ENCODE measurements at regions not wholly inside any gene's neighbourhood (a gene's known extent, or its start where the extent isn't known, plus 50 kb on each side); places are given as distances from the start of the nearest gene placed in this dataset.

DNA sequence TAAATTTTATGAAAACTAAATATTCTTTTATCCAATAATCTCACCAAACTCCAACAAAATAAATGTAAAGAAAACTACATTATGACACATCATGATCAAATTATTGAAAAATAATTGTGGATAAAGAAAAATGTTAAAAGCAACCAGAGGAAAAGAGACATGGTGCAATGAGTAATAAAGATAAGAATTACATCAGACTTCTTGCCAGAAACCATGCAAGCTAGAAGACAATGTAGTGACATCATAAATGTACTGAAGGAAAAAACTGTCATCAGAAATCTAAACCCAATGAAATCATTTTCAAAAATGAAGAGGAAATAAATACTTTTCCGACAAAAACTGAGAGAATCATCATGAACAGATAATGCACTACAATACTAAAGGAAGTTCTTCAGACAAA lies 135.9 kb upstream of the EOLA2 start:
- H3K27ac Mint-ChIP-seq (ENCODE audit: unreplicated experiment): peak overlapping the region; percentile 60
- peaks cover 6% of the 10 kb centered on the region for H3K4me1 Mint-ChIP-seq (ENCODE audit: low read depth)
- peaks cover 18% of the 10 kb centered on the region for H3K9me3 Mint-ChIP-seq (ENCODE audit: low read depth)
- TF ChIP-seq, protein P1, sequence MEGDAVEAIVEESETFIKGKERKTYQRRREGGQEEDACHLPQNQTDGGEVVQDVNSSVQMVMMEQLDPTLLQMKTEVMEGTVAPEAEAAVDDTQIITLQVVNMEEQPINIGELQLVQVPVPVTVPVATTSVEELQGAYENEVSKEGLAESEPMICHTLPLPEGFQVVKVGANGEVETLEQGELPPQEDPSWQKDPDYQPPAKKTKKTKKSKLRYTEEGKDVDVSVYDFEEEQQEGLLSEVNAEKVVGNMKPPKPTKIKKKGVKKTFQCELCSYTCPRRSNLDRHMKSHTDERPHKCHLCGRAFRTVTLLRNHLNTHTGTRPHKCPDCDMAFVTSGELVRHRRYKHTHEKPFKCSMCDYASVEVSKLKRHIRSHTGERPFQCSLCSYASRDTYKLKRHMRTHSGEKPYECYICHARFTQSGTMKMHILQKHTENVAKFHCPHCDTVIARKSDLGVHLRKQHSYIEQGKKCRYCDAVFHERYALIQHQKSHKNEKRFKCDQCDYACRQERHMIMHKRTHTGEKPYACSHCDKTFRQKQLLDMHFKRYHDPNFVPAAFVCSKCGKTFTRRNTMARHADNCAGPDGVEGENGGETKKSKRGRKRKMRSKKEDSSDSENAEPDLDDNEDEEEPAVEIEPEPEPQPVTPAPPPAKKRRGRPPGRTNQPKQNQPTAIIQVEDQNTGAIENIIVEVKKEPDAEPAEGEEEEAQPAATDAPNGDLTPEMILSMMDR (IDR thresholded peaks at IDR 0.05): no peak
- no peak for DNase-seq (ENCODE audit: low spot score)
- no peaks in the 10 kb centered on the region for H3K27me3 Mint-ChIP-seq (ENCODE audit: low read depth)
- no peaks in the 10 kb centered on the region for H3K36me3 Mint-ChIP-seq (ENCODE audit: low read depth)
- H3K4me3 Mint-ChIP-seq (ENCODE audit: unreplicated experiment): no peak overlapping the region

DNA sequence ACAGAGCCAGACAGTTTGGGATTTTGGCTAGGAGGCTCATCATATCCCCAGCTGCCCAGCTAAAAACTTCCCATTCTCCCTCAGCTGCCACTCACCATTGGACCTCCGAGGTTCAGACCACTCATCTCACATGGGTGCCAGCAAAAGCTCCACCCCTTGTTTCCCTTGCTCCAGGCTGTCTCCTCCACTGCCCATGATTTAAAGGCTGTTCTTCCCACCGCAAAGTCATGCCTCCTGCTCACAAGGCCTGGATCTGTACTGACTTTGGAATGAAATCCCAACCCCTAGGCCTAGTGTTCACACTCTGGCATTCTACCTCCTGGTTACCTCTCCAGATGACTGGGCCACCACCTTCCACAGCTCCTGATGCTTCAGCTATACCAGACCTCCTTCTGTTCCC lies 142.2 kb upstream of the EOLA2 start:
- Mint-ChIP-seq H3K4me1 (ENCODE audit: low read depth) (peaks cover 19% of the 10 kb centered on the region), H3K9me3 (ENCODE audit: low read depth) (peaks cover 12% of the 10 kb centered on the region), H3K27me3 (ENCODE audit: low read depth) (no peaks in the 10 kb centered on the region), H3K36me3 (ENCODE audit: low read depth) (no peaks in the 10 kb centered on the region), H3K27ac (ENCODE audit: unreplicated experiment) (no peak overlapping the region), H3K4me3 (ENCODE audit: unreplicated experiment) (no peak overlapping the region)
- TF ChIP-seq, protein P1 (IDR thresholded peaks at IDR 0.05): no peak
- DNase-seq (ENCODE audit: low spot score): no peak

DNA sequence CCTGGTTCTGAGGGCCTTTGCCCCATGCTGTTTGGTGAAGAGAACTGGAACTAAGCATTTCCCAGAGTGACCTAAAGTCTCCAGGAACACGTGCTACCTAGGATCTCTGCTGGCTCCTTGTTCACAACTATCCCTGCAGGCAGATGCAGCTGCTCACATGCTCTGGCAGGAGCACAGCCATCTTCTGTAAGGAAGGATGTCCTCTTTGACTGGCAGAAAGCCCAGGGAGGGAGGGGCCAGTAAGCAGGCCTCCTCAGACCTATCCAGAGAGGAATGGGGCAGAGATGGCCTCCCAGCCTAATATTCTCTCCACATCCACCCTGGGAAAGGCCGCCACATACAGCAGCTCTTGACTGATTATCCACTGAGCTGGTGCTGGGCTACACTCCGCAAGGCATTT lies 142.8 kb upstream of the EOLA2 start:
- Mint-ChIP-seq H3K4me1 (ENCODE audit: low read depth) (peaks cover 24% of the 10 kb centered on the region), H3K27ac (ENCODE audit: unreplicated experiment) (no peak overlapping the region), H3K36me3 (ENCODE audit: low read depth) (no peaks in the 10 kb centered on the region), H3K27me3 (ENCODE audit: low read depth) (no peaks in the 10 kb centered on the region), H3K9me3 (ENCODE audit: low read depth) (peaks cover 9% of the 10 kb centered on the region), H3K4me3 (ENCODE audit: unreplicated experiment) (no peak overlapping the region)
- DNase-seq (ENCODE audit: low spot score): no peak
- TF ChIP-seq, protein P1 (IDR thresholded peaks at IDR 0.05): no peak

DNA sequence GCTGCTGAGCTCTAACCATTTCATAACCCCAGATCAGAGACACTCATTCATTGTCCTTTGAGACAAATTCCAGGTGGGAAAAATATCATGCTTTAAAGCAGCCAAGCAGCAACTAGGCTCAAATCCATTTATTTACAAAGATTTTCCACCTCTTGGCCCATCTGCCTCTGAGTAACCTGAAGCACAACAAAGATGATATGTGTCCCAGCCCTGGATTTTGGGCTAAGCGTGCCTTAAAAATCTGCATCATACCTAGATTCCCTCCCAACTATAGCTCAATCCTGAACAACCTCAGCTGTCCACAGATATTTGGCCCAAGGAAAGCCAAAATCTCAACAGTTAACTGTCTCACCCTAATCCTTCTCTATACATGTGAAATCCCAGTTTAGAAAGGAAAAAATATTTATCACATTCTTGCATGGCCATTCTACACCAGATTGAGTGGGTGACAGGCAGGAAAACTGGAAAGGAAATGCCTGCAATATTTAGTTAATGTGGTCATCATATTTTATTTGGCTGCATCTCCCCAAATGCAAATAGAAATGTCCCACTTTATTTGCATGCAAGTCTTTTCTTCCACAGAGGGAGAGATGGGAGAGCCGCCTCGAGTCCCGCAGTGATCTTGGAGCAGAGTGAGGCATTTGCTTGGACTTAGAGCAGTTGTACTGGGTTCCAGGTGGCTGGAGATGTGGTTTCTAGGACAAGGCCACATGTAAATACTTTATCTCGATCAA lies 146.4 kb upstream of the EOLA2 start:
- TF ChIP-seq, protein P1 (IDR thresholded peaks at IDR 0.05): no peak
- H3K27me3 Mint-ChIP-seq (ENCODE audit: low read depth): no peaks in the 10 kb centered on the region
- peak overlapping the region; percentile 11 for H3K4me3 Mint-ChIP-seq (ENCODE audit: unreplicated experiment)
- peak overlapping the region; percentile 94 for H3K27ac Mint-ChIP-seq (ENCODE audit: unreplicated experiment)
- H3K9me3 Mint-ChIP-seq (ENCODE audit: low read depth): peaks cover 10% of the 10 kb centered on the region
- H3K4me1 Mint-ChIP-seq (ENCODE audit: low read depth): peaks cover 32% of the 10 kb centered on the region
- H3K36me3 Mint-ChIP-seq (ENCODE audit: low read depth): no peaks in the 10 kb centered on the region
- DNase-seq (ENCODE audit: low spot score): no peak

DNA sequence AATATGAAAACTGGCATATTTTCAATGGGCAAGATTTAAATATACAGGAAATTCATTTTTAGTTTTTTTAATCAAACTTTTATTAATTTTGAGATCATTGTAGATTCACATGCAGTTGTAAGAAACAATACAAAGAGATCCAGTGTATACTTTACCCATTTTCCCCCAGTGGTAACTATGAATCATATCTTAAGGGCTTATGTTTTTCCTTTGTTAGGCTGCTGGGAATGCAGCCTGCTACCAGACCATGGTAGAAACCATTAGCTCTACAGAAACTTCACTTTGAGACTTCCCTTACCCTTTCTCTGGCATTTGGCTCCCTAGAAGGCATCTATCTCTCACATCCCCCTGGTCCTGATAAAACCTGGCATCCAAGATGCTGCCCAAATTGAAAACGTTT lies 147.6 kb upstream of the EOLA2 start:
- Mint-ChIP-seq H3K9me3 (ENCODE audit: low read depth) (peaks cover 10% of the 10 kb centered on the region), H3K4me3 (ENCODE audit: unreplicated experiment) (no peak overlapping the region), H3K27me3 (ENCODE audit: low read depth) (no peaks in the 10 kb centered on the region), H3K27ac (ENCODE audit: unreplicated experiment) (peak overlapping the region; percentile 65), H3K4me1 (ENCODE audit: low read depth) (peaks cover 32% of the 10 kb centered on the region), H3K36me3 (ENCODE audit: low read depth) (no peaks in the 10 kb centered on the region)
- TF ChIP-seq, protein P1 (IDR thresholded peaks at IDR 0.05): peak; percentile 7
- DNase-seq (ENCODE audit: low spot score): no peak
